Endodermal cell (in vitro differentiated cells): ENCODE measurements at regions not wholly inside any gene's neighbourhood (a gene's known extent, or its start where the extent isn't known, plus 50 kb on each side); places are given as distances from the start of the nearest gene placed in this dataset.

Experiments
- DNase-seq: peaks from one replicate; pipeline ENCODE4 v3.0.0-alpha.2; 2017
- H3K27ac ChIP-seq: 2 replicates; pipeline ENCODE4 v1.5.1; 2013; ENCODE audit warnings: mild to moderate bottlenecking, low read depth, low read length, moderate library complexity
- H3K27me3 ChIP-seq: 2 replicates; pipeline ENCODE4 v1.6.1; 2013; ENCODE audit warnings: mild to moderate bottlenecking, low read length, moderate library complexity; ENCODE audit not compliant: insufficient read depth, control insufficient read depth, poor library complexity, severe bottlenecking
- H3K36me3 ChIP-seq: 2 replicates; pipeline ENCODE4 v1.7.0; 2013; ENCODE audit warnings: mild to moderate bottlenecking, low read length, moderate library complexity; ENCODE audit not compliant: control insufficient read depth, insufficient read depth
- H3K4me1 ChIP-seq: one replicate; pipeline ENCODE4 v1.7.0; 2013; ENCODE audit warnings: low read length; ENCODE audit not compliant: control insufficient read depth, insufficient read depth
- H3K4me3 ChIP-seq: 2 replicates; pipeline ENCODE4 v1.5.1; 2013; ENCODE audit warnings: mild to moderate bottlenecking, low read length, moderate library complexity
- H3K9ac ChIP-seq: 2 replicates; pipeline ENCODE4 v1.6.1; 2013; ENCODE audit warnings: mild to moderate bottlenecking, low read length, moderate library complexity; ENCODE audit not compliant: poor library complexity, severe bottlenecking; ENCODE audit errors: extremely low read depth
- H3K9me3 ChIP-seq: 2 replicates; pipeline ENCODE4 v1.6.1; 2013; ENCODE audit warnings: mild to moderate bottlenecking, low read length, moderate library complexity; ENCODE audit not compliant: control insufficient read depth
- H3K27ac Mint-ChIP-seq: 2 replicates; pipeline ENCODE4 v1.8.0; 2020; ENCODE audit warnings: mixed read lengths
- H3K27me3 Mint-ChIP-seq: 2 replicates; pipeline ENCODE4 v1.8.0; 2021; ENCODE audit warnings: mild to moderate bottlenecking, mixed read lengths; ENCODE audit not compliant: insufficient read depth
- H3K36me3 Mint-ChIP-seq: 2 replicates; pipeline ENCODE4 v1.8.0; 2020; ENCODE audit warnings: low read depth, mixed read lengths
- H3K4me1 Mint-ChIP-seq: 2 replicates; pipeline ENCODE4 v1.8.0; 2020; ENCODE audit warnings: mixed read lengths
- H3K4me3 Mint-ChIP-seq: 2 replicates; pipeline ENCODE4 v1.8.0; 2020; ENCODE audit warnings: mild to moderate bottlenecking, moderate library complexity, mixed read lengths
- H3K9me3 Mint-ChIP-seq: 2 replicates; pipeline ENCODE4 v1.8.0; 2020; ENCODE audit warnings: mild to moderate bottlenecking, mixed read lengths
- WGBS, 2 experiments: methylation state at CpG; one replicate each; pipeline versions ENCODE4 v1.1.5 to v1.1.7; 2013; ENCODE audit warnings: missing lambda C conversion rate in 2 of 2, mixed read lengths in 1 of 2; ENCODE audit not compliant: insufficient coverage in 1 of 2, insufficient read length in 1 of 2; 5-methylcytosine and 5-hydroxymethylcytosine counted together
- TF ChIP-seq, protein P1 (sequence below): fragments of 200-600 bp; sonication (generic); conservative IDR thresholded peaks from 2 replicates; pipeline ENCODE4 v1.5.0; 2021; ENCODE audit warnings: antibody characterized with exemption, mild to moderate bottlenecking

DNA sequence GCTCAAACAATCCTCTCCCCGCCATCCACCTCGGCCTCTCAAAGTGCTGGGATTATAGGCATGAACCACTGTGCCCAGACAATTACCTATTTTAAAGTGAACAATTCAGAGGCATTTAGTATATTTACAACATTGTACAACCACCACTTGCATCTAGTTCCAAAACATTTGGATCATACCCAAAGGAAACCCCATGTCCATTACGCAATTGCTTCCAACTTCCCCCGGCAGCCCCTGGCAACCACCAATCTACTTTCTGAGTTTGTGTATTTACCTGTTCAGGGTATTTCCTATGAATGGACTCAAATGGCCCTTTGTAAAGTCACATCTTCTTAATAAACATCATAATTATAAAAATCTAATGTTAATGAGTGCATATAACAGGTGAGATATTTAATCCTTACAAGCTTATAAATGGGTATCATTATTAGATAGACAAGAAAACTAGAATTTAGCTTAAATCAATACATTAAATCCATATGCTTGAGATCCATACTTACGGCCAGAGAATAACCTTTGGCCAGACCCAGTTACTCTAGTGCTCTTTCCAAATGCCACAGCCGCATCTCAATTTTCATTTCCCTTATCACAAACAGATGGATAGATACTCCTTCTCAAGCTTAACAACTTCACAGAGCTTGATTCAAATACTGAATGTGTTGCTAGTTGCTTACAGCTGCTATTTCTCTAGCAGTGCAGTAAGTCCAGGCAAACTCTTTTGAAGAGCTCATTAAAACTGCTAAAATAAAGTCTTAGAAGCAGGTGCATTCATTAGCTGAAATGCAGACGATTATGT lies 133.4 kb upstream of the MKLN1 start:
- H3K4me3 Mint-ChIP-seq, result no peak overlapping the region
- Histone ChIP-seq H3K27me3 (no peaks in the 10 kb centered on the region), H3K4me3 (no peak overlapping the region), H3K27ac (no peak overlapping the region), H3K36me3 (no peaks in the 10 kb centered on the region), H3K9ac (no peak overlapping the region), H3K9me3 (no peaks in the 10 kb centered on the region), H3K4me1 (peaks cover 6% of the 10 kb centered on the region)
- H3K27ac Mint-ChIP-seq, result no peak overlapping the region
- H3K4me1 Mint-ChIP-seq, result peaks cover 18% of the 10 kb centered on the region
- H3K27me3 Mint-ChIP-seq, result no peaks in the 10 kb centered on the region
- no peak for DNase-seq
- H3K9me3 Mint-ChIP-seq, result no peaks in the 10 kb centered on the region
- 90 to 92% methylated on average over 3 to 7 of the region's 7 CpGs for WGBS, 2 experiments
- H3K36me3 Mint-ChIP-seq, result no peaks in the 10 kb centered on the region
- TF ChIP-seq, protein P1, sequence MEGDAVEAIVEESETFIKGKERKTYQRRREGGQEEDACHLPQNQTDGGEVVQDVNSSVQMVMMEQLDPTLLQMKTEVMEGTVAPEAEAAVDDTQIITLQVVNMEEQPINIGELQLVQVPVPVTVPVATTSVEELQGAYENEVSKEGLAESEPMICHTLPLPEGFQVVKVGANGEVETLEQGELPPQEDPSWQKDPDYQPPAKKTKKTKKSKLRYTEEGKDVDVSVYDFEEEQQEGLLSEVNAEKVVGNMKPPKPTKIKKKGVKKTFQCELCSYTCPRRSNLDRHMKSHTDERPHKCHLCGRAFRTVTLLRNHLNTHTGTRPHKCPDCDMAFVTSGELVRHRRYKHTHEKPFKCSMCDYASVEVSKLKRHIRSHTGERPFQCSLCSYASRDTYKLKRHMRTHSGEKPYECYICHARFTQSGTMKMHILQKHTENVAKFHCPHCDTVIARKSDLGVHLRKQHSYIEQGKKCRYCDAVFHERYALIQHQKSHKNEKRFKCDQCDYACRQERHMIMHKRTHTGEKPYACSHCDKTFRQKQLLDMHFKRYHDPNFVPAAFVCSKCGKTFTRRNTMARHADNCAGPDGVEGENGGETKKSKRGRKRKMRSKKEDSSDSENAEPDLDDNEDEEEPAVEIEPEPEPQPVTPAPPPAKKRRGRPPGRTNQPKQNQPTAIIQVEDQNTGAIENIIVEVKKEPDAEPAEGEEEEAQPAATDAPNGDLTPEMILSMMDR, result no peak

DNA sequence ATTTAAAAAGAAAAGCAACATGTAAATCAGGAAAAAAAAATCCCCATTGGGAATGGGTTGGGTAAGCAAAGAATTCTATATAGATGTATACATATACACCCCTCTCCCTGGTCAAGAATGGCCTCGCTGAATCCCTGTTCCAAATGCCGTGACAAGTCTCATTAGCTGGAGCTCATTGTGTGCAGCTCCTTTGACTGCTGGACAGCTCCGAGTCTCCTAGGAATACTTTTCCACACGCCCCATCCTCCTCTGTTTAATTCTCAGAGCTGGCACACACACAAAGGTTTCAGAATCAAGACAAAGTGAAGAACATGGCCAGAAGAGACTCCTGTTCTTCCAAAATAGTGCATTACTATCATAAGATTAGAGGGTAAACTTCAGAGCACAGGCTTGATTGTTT lies 130.9 kb upstream of the MKLN1 start:
- TF ChIP-seq, protein P1, result no peak
- Histone ChIP-seq H3K36me3 (no peaks in the 10 kb centered on the region), H3K4me3 (no peak overlapping the region), H3K27me3 (no peaks in the 10 kb centered on the region), H3K9ac (no peak overlapping the region), H3K9me3 (no peaks in the 10 kb centered on the region), H3K27ac (no peak overlapping the region), H3K4me1 (no peaks in the 10 kb centered on the region)
- no peak overlapping the region for H3K27ac Mint-ChIP-seq
- H3K9me3 Mint-ChIP-seq, result no peaks in the 10 kb centered on the region
- DNase-seq, result peak; percentile 64
- H3K36me3 Mint-ChIP-seq, result no peaks in the 10 kb centered on the region
- WGBS, 2 experiments, result 37 to 77% methylated on average over 2 to 4 of the region's 4 CpGs
- no peaks in the 10 kb centered on the region for H3K27me3 Mint-ChIP-seq
- no peak overlapping the region for H3K4me3 Mint-ChIP-seq
- no peaks in the 10 kb centered on the region for H3K4me1 Mint-ChIP-seq

DNA sequence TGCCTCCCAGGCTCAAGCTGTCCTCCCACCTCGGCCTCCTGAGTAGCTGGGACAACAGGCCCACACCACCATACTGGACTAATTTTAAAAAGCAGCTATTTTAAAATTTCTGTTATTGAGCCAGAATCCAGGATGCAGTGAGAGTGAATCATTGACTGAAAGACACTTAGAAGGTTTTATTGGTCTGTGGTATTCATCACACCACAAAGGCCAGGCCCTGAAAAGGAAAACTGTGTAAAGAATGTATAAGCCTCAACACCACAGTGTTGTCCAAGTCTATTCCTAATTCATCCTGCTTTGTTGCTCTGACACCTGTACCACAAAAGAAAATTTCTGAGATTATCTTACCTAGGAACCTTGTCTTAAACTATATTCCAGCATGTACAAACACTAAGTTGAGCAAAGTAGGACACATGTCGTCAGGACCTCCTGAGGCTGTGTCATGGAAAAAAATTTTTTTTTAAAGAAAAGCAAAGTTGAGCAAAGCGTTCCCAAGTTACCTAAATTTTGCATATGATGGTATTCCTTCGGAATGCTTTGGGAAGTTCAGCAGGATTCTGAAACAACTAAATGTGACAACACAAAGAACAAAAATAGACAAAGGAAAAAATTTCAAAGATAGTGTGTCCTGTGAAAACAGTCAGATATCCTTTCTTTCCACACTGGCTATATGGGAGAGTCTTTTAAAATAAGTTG lies 129.6 kb upstream of the MKLN1 start:
- H3K4me1 Mint-ChIP-seq, result no peaks in the 10 kb centered on the region
- Histone ChIP-seq H3K36me3 (no peaks in the 10 kb centered on the region), H3K9ac (no peak overlapping the region), H3K27me3 (no peaks in the 10 kb centered on the region), H3K27ac (no peak overlapping the region), H3K4me1 (no peaks in the 10 kb centered on the region), H3K9me3 (no peaks in the 10 kb centered on the region), H3K4me3 (no peak overlapping the region)
- 87 to 93% methylated on average over 3 to 4 of the region's 4 CpGs for whole genome bisulfite sequencing, 2 experiments
- DNase-seq, result no peak
- H3K9me3 Mint-ChIP-seq, result no peaks in the 10 kb centered on the region
- H3K27me3 Mint-ChIP-seq, result no peaks in the 10 kb centered on the region
- H3K4me3 Mint-ChIP-seq, result no peak overlapping the region
- TF ChIP-seq, protein P1, result no peak
- H3K36me3 Mint-ChIP-seq, result no peaks in the 10 kb centered on the region
- no peak overlapping the region for H3K27ac Mint-ChIP-seq
